ENCODE measurements at regions not wholly inside any gene's neighbourhood (a gene's known extent, or its start where the extent isn't known, plus 50 kb on each side); places are given as distances from the start of the nearest gene placed in this dataset.

DNA sequence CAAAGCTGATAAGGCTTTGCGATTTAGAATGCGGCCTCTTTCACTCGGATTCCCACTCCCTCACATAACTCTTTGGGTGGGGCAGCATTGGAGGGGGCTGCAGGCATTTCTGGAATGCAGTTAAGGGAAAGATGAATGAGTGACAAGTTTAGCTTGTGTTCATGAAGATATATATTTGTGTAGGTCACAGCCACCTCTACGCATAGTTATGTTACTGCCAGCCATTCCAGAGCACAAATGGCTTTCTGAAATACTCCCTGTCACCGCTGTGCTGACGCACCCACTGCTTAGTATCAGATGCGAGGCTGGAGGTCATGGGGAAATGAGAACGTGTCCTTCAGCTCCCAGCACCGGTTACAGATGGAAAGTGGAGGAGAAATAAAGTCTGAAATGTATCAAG lies 54.1 kb upstream of the ATP1A1 start:
- H3K4me3 ChIP-seq (ENCODE audit: low read length): no peak overlapping the region
- TF ChIP-seq, protein P1, sequence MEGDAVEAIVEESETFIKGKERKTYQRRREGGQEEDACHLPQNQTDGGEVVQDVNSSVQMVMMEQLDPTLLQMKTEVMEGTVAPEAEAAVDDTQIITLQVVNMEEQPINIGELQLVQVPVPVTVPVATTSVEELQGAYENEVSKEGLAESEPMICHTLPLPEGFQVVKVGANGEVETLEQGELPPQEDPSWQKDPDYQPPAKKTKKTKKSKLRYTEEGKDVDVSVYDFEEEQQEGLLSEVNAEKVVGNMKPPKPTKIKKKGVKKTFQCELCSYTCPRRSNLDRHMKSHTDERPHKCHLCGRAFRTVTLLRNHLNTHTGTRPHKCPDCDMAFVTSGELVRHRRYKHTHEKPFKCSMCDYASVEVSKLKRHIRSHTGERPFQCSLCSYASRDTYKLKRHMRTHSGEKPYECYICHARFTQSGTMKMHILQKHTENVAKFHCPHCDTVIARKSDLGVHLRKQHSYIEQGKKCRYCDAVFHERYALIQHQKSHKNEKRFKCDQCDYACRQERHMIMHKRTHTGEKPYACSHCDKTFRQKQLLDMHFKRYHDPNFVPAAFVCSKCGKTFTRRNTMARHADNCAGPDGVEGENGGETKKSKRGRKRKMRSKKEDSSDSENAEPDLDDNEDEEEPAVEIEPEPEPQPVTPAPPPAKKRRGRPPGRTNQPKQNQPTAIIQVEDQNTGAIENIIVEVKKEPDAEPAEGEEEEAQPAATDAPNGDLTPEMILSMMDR (IDR thresholded peaks at IDR 0.05; ENCODE audit: insufficient read depth, low read depth, low read length, missing control alignments): no peak
- no peak for DNase-seq (ENCODE audit: low read depth)

DNA sequence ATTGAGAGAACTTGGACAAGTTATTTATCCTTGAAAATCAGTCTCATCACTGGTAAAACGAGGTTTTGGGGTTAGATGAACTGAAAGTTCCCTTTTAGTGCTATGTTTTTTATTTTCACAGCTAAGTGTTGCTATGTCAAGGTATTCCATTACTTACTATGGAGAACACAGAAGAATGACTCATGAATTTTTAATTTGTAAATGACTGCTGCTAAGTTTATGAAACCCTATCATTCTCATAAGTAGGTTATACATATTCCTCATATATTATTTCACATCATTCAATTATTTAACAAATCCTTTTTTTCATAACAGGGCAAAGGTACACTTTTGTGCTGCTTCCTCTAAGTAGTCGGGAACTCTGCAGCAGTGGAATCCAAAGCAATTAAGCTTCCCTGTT lies 52.2 kb upstream of the ATP1A1 start:
- no peak for DNase-seq (ENCODE audit: low read depth)
- no peak overlapping the region for H3K4me3 ChIP-seq (ENCODE audit: low read length)
- TF ChIP-seq, protein P1 (IDR thresholded peaks at IDR 0.05; ENCODE audit: insufficient read depth, low read depth, low read length, missing control alignments): no peak

- TF ChIP-seq, protein P1 (IDR thresholded peaks at IDR 0.05; ENCODE audit: insufficient read depth, low read depth, low read length, missing control alignments): no peak
- H3K4me3 ChIP-seq (ENCODE audit: low read length): no peak overlapping the region
- DNase-seq (ENCODE audit: low read depth): no peak
These were observed 51.3 kb upstream of the ATP1A1 start for GRCh38 chr1:116321766-116322175.

GRCh38 chr1:116322752-116323405 lies 50.2 kb upstream of the ATP1A1 start:
- no peak for DNase-seq (ENCODE audit: low read depth)
- TF ChIP-seq, protein P1 (IDR thresholded peaks at IDR 0.05; ENCODE audit: insufficient read depth, low read depth, low read length, missing control alignments): no peak
- no peak overlapping the region for H3K4me3 ChIP-seq (ENCODE audit: low read length)

Data from epithelial cell of esophagus (primary cell).